NCI-H2196 treated with DMSO at 0.1 percent for 48 hours (cell line): ENCODE measurements at regions not wholly inside any gene's neighbourhood (a gene's known extent, or its start where the extent isn't known, plus 50 kb on each side); places are given as distances from the start of the nearest gene placed in this dataset.
"Not testable (repeated sequence)": the region's sequence is repeated elsewhere in the genome, so short reads cannot be mapped to it uniquely, and the experiment has no call there.

Source experiments
- DNase-seq: peaks from one replicate; lab custom pipeline; 2025; ENCODE audit not compliant: unreplicated experiment; lab: John Stamatoyannopoulos, UW

DNA sequence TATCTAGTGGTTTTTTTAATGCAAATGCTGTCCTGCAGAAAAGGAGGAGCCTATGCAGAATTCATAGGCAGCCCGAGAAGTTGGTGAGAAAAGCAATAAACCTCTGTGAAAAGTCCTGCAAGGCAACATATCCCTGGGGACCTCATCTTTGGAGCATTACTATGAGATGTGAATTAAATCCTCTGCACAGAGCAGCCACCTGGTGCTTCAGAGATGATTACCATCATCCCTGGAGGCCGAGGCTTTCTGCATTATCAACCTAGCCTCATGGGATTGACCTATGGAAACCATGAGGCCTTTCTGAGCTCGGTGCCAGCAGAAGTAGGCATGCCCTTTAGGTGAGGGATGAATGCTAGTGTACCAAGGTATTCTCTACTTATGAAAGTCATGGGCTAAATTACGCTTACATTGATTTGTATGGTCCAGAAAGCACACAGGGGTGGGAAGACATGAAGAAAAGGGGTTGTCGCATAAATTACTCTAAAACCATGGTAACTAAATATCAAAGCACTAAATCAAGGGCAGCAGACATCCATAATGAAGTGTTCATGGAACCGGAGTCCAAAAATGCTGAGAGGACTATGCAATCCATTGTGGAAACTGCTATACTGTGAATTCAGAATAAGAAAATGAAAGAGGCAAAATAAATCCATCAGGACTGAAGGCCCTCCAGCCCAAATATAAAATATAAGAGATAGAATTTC lies 623.5 kb upstream of the DDX18 start:
- no peak for DNase-seq

DNA sequence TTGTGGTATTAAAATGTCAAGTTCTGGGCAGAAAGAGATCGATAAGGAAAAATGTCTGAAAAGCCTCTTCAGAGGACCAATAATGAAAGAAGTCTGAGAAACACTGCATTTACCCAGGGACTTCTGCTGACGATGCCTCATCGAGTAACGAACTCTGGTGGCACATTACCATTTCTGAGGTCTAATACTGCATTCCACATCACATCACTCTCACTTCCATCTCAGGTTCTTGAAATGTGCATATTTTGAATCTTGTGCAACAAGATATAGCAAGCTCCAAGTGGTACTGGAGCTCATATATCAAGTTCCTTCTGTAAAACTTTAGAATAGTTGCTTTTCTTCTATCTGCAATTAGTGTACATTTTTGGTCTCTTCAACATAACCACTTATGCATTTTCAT lies 619.1 kb upstream of the DDX18 start:
- no peak for DNase-seq

DNA sequence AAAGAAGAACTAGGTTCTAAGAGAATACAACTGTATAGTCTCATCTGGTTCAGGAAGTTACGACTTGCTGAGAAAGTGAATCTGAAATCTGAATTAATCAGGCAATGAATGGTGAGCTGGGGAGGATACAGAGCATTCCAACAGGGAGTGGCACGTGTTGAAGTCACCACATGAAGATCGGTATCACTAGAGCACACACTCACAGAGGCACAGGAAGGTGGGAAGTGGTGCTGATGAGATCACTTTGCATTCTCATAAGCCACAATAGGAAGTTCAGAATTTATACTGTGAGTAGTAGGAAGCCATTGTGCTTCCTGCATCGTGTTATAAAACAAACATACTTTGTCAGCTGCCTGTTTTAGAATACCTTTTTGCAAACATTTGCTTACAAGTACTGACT lies 615.0 kb upstream of the DDX18 start:
- DNase-seq = no peak

DNA sequence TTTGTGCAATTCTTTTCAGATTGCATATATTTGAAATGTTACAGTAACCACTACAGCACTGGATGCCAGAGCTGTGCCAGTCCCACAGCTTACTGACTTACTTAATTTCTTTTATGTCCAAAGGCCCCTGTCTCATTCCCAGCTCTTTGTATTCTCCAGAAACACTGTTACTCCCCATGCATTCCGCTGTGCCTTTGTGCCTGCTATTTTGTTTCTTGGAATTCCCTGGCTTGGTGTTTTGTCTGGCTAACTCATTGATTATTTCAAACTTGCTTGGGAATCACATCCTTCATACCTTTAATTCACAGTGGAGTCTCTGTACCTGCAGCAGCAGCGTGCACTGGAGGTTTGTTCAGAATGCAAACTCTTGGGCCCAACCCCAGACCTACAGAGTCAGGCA lies 601.9 kb upstream of the DDX18 start:
- no peak for DNase-seq

DNA sequence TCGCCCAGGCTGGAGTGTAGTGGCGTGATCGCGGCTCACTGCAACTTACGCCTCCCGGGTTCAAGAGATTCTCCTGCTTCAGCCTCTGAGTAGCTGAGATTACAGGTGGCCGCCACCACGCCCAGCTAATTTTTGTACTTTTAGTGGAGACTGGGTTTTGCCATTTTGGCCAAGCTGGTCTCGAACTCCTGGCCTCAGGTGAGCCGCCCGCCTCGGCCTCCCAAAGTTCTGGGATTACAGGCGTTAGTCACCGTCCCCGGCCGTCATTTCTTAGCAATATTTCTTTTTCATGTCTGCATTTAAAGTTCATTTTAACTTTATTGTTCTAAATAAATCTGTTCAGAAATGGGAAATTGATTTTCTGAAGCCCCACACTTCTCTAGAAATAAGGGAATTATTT lies 597.3 kb upstream of the DDX18 start:
- DNase-seq = no peak

DNA sequence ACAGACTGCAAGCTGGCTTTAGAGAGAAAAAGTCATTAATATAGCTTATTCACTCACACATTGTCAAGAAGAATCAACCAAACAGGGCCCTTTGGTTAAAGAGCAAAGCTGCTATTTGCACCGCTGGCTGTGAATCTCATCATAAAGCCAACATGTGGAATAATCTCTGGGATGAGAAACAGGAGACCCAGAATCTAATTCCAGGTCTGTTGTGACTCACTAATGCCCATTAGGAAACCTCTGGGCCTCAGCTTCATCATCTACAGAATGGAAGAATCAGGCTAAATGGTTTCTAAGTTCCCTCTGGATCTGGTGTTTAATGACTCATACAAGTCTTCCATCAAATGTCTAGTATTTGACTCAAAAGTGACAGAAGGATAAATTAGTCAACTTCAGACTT lies 591.7 kb upstream of the DDX18 start:
- DNase-seq = no peak

DNA sequence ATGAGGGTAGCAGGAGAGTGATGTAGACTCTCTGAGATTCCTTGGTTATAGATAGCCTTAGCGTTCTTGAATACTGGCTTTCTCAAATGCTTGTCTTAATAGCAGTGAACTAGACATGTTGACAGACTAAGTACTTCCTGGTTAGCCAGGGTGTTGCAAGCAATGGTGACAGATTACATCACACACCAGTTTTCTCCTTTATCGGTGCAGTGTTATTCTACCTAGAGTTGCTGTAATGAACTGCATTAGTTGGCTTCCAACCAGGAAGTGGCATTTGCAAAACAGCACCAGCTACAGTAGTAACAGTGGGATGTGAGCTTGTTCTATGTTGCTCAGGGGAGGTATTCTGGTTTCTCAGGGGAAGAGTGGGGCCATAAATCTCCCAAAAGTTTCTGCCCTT lies 582.2 kb upstream of the DDX18 start:
- no peak for DNase-seq

DNA sequence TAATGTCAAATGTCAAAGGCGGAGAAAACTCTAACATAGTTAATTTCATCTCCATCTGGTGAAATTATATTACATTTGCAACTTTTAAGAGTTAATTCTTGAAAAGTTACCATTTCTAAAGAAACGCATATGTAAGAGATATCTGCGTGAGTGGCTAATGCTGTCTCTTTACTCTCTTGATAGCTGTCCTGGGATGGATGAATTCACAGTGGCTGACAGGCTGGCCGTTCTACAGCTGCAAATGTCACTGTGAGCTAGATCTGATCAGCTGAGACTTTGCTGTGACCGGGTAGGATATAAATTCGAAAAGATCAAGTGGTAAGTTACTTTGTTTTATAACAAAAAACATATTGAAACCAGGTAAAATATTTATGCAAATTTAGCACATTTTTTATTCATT lies 557.1 kb upstream of the DDX18 start:
- no peak for DNase-seq

DNA sequence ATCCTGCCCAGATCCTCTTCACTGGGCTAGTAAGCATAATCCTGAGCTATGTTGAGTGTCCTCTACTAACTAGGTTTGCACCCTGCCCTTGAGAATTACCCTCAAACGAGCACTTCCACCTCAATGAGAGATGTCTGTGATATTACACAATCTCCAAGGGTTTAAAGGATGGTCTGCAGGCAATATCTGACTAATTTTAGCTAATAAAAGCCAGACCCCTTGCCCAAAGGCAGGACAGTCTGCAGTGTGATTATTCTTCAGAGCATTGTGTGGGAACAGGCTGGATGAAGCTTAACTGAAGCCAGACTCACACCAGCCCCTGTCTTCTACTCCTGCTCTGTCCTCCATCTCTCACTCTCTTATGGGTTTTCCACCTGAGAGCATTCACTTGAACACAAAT lies 544.9 kb upstream of the DDX18 start:
- DNase-seq = no peak

DNA sequence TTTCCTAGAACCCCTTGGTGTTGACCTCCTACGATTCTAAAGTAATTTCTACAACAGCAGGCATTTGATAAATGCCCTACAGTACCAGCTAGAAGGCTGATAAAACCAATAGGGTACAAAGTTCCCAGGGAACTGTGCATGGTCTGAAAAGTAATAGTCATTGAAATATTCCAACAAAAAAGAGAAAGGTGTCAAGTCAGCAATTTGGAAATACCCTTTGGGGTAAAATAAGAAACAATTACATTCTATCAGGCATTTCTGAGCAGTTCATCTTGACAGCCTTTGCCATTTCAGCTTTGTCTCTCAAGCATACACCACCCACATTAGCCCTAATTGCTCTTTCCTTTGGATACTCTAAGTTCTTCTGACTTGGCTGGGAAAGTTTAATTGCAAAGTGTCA lies 542.9 kb upstream of the DDX18 start:
- no peak for DNase-seq

DNA sequence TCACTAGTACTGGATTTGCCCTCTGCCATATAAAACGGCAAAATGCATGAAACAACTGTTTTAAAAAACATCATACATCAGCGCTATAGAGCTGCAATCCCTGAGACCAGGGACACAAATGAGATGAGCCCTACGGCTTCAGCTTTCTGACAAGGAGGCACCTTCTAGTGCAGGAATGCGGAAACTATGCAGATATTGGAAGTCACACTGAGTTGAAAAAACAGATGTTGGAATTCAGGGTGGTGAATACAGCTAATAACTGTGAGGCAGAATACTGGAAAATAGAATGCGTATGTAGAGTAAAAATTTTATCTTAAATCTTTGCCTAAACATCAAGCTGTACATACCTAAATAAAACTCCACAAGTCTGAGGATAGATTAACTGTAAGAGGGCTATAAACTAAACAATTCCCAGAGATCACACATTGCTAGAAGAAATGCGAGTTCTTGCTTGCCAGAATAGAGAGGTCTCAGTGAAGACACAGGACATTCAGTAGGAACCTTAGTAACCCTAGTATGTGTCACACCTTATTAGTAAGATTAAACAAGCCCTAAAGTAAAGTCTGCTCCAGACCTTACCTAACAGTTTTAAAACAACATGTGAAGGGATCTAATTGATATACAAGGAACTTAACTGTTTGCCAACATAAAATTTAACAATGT lies 541.4 kb upstream of the DDX18 start:
- no peak for DNase-seq

DNA sequence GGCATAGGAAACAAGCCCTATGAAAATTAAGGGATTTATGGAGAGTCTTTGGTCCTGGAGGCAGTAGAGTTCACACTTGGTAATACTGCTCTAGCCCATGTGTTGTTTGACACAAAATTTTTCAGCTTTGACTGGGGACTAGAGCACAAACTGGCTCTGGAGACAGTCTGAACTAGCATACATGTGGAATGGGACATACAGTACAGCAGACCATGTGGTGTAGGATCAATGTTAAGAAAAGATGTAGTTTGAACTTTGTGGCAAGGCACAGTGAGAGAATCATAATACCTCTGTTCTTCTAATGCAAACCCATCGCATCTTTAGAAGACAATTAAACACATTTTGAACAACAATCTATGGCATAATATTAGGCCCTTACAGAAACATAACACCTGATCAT lies 521.5 kb upstream of the DDX18 start:
- no peak for DNase-seq

DNA sequence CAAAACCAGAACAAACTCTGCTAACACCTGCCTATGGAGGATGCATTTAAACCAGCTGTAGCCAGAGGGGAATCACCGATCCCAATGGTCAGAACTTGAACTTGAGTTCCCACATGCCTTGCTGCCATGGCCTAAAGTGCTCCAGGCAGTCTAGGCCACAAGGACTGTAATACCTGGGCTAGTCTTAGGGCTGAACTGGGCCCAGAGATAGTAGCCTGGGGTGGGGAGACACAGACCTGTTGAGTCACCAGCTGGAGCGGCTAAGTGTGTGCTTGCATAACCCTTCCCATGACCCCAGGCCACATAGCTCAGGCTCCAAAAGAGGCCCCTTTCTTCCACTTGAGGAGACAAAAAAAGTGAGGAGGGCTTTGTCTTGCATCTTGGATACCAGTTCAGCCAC lies 515.0 kb upstream of the DDX18 start:
- DNase-seq = no peak

DNA sequence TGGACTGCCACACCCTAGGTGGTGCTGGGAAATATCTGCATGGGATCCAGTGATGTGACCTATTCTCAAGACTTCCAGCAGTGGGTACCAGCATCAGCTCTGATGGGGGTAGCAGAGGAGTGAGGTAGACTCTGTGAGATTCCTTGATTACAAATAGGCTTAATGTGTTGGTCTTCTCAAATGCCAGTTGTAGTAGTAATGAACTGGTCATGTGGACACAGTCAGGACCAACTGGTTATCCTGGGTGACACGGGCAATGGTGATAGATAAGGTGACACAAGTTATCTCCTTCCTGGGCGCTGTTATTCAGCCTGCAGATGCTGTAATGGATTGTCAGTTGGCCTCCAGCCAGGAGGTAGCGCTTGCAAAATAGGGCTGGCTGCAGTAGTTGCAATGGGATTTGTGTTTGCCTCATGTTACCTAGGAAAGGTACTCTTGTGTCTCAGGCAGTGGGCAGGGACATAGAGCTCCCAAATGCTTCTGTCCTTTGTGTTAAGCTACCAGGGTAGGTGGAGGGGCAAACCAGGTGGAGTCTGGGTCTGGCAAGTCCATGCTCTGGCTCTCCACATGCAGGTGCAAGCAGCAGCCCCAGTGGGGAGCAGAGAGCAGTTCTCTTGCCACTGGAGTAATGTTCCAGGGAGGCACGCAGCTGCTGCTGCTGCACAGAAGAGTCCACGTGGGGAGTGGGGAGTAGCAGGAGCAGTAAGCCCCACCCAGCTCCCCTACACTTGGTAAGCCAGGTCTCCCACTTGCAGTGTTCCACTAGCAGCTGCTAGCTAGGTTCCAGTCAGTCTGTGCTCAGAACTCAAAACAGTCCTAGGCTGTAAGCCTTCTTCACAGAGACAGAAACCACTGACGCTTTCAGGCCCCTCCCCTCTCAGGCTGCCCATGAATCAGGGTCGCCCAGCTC lies 505.4 kb upstream of the DDX18 start:
- DNase-seq = no peak

DNA sequence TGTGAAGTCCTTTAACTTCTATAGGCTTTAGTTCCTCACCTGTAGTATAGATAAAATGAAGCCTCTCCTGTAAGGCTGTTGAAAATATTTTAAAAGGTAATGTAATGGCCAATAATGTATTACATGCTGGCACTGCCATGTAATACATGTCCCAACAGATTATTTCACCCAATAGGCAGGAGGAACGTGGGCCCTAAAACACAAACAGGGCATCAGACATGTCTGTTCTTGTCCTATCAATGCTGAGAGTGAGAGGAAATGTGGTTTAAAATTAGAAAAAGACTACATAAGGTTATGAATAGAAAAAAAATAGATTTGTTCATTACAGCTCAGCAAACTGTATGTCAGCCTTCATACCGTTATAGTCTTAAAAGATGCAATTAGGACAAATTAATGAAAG lies 492.7 kb upstream of the DDX18 start:
- DNase-seq = no peak

DNA sequence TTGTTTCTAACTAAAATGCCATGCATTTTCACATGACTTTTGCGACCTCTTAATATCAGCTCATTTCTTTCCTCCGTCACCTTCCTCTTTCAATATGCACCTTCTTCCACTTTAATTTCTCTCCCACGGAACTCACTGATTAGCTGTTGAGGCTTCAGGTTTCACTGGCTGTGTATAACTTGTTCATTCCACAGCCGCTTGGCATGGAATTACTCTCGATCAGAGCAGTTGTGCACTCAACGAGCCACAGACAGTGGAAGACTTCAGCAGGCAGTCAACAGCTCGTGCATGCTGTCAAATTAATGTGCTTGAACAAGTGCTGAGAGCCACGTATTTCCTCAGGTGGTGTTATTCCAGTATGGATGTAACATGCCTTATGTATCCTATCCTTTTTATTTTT lies 491.2 kb upstream of the DDX18 start:
- no peak for DNase-seq

DNA sequence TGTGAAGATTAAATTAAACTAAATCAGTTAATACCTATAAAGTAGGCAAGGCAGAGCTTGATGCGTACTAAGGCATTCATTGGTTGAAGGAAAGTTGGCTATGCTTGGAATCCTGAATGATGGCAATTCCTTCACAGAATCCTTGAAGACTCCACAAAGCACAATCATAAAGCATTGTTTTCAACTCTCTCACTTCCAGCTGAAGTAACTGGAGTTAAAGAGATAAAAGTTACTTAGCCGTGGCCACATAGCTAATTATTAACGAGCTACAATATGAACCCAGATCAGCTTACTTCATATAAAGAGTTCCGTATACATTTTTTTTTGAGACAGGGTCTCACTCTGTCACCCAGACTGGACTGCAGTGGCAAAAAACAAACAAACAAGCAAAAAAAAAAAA lies 483.9 kb upstream of the DDX18 start:
- DNase-seq = no peak

DNA sequence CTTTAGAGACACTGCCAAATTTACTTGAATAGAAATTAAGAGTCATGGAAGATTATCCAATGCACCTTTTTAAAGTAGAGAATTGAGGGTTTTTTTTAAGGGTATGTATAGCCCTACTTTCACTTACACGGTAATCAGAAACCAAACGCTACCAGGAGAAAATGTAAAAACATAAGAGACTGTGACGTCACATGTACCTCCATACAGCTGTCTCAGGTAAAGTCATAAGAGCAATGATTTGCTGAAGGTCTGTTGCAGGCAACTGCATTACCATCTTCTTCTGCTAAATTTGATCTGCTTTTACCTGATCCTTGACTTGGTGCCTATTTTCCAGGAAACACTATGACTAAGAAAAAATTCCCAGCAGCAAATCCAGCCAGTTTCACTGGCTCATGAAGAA lies 478.5 kb upstream of the DDX18 start:
- DNase-seq = no peak

DNA sequence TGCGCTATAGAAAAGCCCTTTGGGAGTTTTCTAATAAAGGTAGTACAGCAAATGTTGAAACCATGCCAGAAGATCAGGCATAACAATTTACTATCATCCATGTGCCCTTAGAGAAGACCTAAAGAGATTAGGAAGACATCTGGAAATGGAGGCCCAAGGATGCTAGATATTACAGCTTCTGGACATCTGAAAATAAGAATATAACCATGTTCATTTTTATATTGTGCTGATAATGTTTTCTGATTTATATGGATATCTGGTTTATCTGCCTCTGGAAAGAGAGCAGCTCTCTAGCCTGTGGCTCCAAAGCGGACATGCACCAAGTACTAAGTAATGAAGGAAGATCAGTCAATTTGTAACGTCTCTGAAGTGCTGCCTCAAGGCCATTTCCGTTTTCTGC lies 478.0 kb upstream of the DDX18 start:
- no peak for DNase-seq

DNA sequence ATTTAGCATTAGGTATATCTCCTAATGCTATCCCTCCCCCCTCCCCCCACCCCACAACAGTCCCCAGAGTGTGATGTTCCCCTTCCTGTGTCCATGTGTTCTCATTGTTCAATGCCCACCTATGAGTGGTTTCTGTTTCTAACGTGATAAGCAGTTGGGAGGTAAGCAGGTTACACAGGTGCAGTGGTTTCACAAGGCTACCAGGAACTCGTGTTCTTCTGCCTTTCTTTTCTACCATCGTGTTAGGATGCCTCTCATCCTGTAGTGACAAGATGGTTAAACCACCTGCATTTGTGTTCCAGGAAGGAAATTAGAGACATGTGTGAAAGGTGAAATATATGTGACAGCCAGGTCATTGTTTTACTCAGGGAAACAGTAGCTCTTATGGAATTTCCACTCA lies 476.5 kb upstream of the DDX18 start:
- DNase-seq = not testable (repeated sequence)

DNA sequence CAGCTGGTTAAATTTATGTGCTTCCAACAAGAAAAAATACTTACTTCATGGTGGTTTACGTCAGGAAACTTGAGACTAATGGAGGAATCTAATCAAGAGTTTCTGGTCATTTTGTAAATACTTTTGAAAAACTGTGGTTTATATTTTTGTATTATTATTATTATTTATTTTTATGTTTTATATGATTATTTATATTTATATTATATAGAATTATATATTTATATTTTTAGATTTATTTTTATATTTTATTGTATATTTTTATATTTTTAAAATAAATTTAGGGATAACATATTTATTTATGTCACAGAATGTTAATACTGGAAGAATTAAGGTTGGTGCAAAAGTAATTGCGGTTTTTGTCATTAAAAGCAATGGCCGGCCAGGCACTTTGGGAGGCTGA lies 474.5 kb upstream of the DDX18 start:
- no peak for DNase-seq

DNA sequence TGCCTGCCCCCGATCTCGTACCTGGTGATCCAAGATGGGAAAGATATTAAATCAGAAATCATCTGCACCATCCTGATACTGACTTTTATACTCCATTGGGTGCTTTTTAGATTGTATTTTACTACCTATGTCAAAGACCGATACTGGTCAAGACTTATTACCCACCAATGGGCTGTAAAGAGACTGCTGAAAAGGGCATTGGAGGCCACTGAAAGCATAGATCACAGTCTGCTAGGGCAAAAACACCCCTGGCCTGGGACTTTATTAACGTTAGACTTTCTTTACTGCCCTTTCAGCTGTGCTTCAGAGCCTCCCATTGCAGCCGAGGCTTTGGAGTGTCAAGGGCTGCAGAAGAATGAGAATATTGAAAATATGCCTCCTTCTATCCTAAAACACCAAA lies 472.8 kb upstream of the DDX18 start:
- no peak for DNase-seq
